ENCODE measurements at regions not wholly inside any gene's neighbourhood (a gene's known extent, or its start where the extent isn't known, plus 50 kb on each side); places are given as distances from the start of the nearest gene placed in this dataset.

GRCh38 chr22:47610764-47611163, 848.3 kb downstream of the TBC1D22A start:
- no peak overlapping the region for H3K4me3 ChIP-seq (ENCODE audit: low read depth, low read length)

- H3K4me3 ChIP-seq (ENCODE audit: low read depth, low read length), result no peak overlapping the region
Observed at GRCh38 chr22:47610281-47610680, 847.8 kb downstream of the TBC1D22A start.

- H3K4me3 ChIP-seq (ENCODE audit: low read depth, low read length), result no peak overlapping the region
Observed at GRCh38 chr22:47609653-47610052, 847.2 kb downstream of the TBC1D22A start.

GRCh38 chr22:47608421-47608820, 846.0 kb downstream of the TBC1D22A start:
- H3K4me3 ChIP-seq (ENCODE audit: low read depth, low read length), result no peak overlapping the region

- H3K4me3 ChIP-seq (ENCODE audit: low read depth, low read length), result no peak overlapping the region
Observed at GRCh38 chr22:47607486-47607885, 845.0 kb downstream of the TBC1D22A start.

- no peak overlapping the region for H3K4me3 ChIP-seq (ENCODE audit: low read depth, low read length)
Observed at GRCh38 chr22:47606426-47606825, 844.0 kb downstream of the TBC1D22A start.

DNA sequence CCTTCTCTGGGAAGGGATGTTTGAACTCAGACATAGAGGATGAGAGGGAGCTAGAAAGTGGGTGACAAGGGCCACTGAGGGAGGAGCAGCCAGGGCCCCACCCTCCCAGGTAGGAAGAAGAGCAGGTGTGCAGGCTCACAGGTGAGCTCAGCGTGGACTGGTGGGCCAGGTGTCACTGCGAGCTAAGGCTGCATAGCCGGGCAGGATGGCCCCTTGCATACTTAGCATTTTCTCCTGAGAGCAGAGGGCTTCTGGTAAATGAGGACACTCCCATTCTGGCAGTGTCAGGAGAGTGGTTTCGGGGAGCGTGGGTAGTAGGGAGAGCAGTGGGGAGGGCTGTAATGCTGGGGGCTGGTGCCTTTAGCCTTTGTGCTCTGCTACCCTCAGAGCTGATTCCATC, 843.4 kb downstream of the TBC1D22A start:
- no peak overlapping the region for H3K4me3 ChIP-seq (ENCODE audit: low read depth, low read length)

DNA sequence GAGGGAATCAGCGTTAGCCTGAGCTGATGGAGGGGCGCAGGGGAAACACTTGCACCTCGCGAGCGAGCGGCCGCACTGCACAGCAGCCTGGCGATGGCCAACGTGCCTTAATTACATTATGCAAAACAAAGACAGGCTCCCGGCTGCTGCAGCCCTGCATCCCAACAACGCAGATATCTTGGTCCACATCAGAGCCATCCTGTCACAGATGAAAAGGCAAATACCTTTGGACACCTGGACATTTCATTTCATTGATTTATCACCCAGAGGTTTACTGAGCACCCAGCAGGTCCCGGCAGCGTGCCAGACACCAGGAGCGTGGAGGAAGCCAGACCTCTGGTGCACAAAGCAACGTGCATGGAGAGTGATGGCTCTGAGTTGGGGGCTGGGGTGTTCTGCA, 843.0 kb downstream of the TBC1D22A start:
- H3K4me3 ChIP-seq (ENCODE audit: low read depth, low read length), result no peak overlapping the region

GRCh38 chr22:47604563-47604962, 842.1 kb downstream of the TBC1D22A start:
- no peak overlapping the region for H3K4me3 ChIP-seq (ENCODE audit: low read depth, low read length)

- H3K4me3 ChIP-seq (ENCODE audit: low read depth, low read length), result no peak overlapping the region
Observed at GRCh38 chr22:47602732-47603131, 840.3 kb downstream of the TBC1D22A start.

DNA sequence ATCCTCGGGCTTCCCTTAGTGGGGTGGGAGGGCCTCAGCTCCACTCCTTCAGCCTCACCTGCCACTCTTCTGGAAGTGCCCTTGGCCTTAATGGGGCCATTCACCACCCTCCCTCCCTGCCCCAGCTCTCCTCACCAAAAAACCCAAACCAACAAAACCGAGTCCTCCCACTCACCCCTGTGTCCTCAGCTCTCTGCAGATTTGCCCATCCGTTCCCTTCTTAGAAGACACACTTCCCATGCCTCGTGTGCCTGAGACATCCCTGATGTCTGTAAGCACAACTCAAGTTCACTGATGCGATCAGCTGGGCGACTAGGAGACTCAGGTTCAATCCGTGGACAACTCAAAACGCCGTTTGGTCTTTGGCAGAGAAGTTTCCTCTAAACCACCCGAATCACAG, 839.2 kb downstream of the TBC1D22A start:
- H3K4me3 ChIP-seq (ENCODE audit: low read depth, low read length), result no peak overlapping the region

DNA sequence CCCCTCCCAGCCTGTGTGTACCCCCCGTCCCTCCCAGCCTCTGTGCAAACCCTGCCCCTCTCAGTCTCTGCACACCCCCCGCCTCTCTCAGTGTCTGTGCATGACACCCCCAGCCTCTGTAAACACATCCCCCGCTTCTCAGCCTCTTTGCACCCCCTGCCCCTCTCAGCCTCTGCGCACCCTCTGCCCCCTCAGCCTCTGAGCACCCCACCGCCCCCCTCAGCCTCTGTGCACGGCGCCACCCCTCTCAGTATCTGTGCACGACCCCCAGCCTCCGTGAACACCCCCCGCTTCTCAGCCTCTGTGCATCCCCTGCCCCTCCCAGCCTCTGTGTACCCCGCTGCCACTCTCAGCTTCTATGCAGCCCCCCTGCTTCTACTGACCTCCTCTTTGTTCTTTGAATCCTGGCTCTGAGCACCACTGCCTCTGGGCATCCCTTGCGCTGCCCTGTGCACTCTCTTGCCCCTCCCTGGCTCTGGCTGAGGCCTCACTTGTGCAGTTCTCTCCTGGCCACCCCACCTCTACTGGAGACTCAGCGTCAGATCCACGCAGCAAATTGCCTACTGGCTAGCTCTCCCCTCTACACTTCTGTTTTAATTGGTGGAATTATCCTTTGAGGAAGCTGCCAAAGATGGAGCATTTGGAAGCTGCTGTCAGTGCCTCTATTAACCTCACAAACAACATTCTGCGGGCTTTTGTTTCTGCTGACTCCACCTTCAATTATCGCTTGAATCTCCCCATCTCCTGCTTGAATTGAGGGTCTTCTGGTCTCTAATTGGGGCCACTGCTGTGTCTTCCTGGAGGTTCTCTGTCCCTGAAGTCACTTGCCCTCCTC, 838.6 kb downstream of the TBC1D22A start:
- no peak overlapping the region for H3K4me3 ChIP-seq (ENCODE audit: low read depth, low read length)

DNA sequence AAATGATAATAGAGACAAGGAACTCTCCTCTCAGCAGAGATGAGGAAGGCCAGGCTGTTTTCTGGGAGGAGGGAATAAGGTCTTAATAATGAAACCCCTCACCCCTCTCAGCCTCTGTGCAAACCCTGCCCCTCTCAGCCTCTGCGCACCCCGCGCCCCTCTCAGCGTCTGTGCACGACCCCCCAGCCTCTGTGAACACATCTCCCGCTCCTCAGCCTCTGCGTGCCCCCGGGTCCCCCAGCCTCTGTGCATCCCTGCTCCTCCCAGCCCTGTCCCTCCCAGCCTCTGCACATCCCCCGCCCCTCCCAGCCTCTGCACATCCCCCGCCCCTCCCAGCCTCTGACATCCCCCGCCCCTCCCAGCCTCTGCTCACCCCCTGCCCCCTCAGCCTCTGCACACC, 837.8 kb downstream of the TBC1D22A start:
- H3K4me3 ChIP-seq (ENCODE audit: low read depth, low read length), result no peak overlapping the region

DNA sequence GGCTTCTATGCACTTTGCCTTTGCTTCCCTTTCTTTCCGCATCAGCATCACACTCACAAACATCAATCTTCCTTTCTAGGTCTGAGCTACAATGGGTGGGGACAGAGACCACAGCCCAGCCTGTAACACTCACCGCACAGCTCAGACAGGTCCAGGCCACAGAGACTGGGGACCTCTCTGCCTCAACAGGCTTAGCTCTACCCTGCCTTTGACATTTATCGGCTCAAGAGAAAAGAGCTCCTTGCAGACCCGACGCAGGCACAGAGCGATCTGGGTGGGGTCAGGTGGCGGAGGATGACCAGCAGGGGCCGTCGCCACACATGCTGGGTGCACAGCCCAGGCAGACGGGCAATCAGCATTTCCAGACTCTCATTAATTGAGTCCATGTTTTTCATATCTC, 837.3 kb downstream of the TBC1D22A start:
- no peak overlapping the region for H3K4me3 ChIP-seq (ENCODE audit: low read depth, low read length)

- H3K4me3 ChIP-seq (ENCODE audit: low read depth, low read length), result no peak overlapping the region
Observed at GRCh38 chr22:47598864-47599263, 836.4 kb downstream of the TBC1D22A start.

- H3K4me3 ChIP-seq (ENCODE audit: low read depth, low read length), result no peak overlapping the region
Observed at GRCh38 chr22:47597041-47597440, 834.6 kb downstream of the TBC1D22A start.

- no peak overlapping the region for H3K4me3 ChIP-seq (ENCODE audit: low read depth, low read length)
Observed at GRCh38 chr22:47596176-47596690, 833.8 kb downstream of the TBC1D22A start.

DNA sequence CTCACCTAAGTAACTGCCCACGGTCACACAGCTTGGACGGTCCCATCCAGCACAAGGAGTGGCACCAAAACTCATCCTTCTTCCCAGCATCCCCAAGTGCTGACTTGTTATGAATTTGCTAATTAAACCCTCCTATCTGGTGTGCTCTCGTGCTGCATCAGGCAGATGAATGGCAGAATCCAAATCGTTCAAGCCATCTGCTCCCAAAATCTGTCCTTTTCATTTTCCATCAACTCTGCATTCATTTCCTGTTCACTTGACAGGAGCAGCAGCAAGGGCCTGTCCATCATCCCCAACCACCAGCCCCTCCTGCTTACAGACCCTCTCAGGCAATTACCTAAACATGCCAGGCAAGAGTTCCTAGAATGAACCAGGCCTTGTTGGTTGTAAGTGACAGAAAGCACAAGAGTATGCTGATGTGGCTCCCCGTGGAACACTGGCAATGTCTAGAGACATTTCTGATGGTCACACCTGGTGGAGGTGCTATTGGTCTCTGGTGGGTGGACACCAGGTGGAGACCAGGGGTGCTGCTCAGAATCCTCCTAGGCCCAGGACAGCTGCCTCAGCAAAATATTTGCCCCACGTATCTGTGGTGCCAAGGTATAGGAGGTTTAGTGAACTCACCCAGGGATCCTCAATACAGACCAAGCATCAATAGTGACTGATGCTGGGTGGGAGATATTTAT, 832.5 kb downstream of the TBC1D22A start:
- no peak overlapping the region for H3K4me3 ChIP-seq (ENCODE audit: low read depth, low read length)

DNA sequence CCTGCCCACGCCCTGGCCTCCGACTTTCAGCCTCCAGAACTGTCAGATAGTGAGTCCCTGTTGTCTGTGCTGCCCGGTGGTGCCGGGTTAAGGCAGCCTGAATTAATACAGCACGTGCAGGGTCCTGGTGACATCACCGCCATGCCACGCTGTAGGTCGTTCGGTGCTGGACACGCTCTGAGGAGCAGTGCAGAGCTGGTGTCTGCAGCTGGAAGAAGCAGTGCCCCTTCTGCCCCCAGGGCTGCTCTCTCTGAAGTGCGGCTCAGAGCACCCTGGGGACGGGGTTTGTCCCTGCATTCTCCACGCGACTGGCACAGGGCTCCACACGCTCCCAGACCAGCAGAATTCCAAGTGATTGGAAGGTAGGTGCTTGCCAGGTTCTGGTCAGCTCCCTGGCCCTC, 831.5 kb downstream of the TBC1D22A start:
- no peak overlapping the region for H3K4me3 ChIP-seq (ENCODE audit: low read depth, low read length)

- no peak overlapping the region for H3K4me3 ChIP-seq (ENCODE audit: low read depth, low read length)
Observed at GRCh38 chr22:47593291-47593690, 830.8 kb downstream of the TBC1D22A start.

- no peak overlapping the region for H3K4me3 ChIP-seq (ENCODE audit: low read depth, low read length)
Observed at GRCh38 chr22:47592791-47593190, 830.3 kb downstream of the TBC1D22A start.

DNA sequence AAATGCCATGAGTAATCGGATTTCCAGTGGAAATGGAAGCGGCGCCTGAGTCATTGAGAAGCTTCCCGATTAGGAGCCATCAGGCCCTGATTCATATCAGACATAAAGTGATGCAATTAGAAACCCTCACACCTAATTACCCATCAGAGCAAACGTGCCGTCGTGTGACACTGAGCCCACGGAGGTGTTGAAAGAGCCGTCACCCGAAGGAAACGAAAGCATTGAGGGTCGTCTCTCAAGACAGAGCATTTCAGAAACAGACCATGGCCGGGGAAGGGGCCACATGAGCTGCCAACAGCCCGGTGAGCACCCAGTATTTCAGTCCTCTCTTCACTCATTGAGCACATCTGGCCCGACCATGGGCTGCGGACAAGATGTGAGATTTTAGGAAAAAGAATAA, 829.3 kb downstream of the TBC1D22A start:
- no peak overlapping the region for H3K4me3 ChIP-seq (ENCODE audit: low read depth, low read length)
